ENCODE measurements at regions not wholly inside any gene's neighbourhood (a gene's known extent, or its start where the extent isn't known, plus 50 kb on each side); places are given as distances from the start of the nearest gene placed in this dataset.
A peak's percentile ranks its signal among the peaks of the same experiment; 100 is the strongest.

DNA sequence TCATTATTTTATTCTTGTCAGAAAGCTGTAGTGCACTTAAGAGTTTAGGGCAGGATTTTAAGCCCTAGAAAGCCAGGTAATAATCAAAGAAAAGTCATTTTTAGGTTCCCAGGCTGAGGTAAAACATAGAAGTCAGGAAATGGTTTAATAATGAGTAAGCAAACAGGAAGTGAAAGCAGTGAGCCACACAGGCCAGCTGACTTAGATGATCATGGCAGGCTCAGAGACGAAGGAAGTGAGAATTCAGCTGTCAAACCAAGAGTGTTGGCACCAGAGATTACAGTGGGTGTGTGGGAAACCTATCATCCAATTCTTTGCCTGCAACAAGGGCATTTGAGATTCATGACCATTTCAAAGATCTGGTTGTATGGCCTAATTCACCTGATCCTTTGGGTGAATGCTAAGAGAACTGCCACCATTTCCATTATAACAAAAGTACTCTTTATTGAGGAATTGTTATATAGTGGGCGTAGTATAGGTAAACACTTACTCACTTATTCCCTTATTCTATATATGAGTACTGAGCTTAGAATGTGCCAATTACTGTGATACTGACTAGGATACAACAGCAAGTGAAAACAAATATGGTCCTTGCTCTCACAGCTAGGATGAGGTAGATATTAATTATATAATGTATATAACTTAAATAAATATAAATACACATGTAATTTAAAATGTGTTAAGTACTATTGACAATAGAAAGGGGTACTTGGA, 103.7 kb upstream of the EDNRB start:
- 50% methylated on average over 2 of the region's 2 CpGs for whole genome bisulfite sequencing (ENCODE audit: insufficient coverage, low coverage, low lambda C conversion rate, missing lambda C conversion rate)
- intact Hi-C loops (cut with DNase I): no loop called here
- Histone ChIP-seq H3K27ac (no peak overlapping the region), H3K4me3 (no peak overlapping the region), H3K4me1 (no peaks in the 10 kb centered on the region), H3K9me3 (no peaks in the 10 kb centered on the region), H3K27me3 (no peaks in the 10 kb centered on the region), H3K36me3 (no peaks in the 10 kb centered on the region)
- DNase-seq: no peak
- no peak for TF ChIP-seq POLR2A (IDR thresholded peaks at IDR 0.05)
- TF ChIP-seq, protein P1, sequence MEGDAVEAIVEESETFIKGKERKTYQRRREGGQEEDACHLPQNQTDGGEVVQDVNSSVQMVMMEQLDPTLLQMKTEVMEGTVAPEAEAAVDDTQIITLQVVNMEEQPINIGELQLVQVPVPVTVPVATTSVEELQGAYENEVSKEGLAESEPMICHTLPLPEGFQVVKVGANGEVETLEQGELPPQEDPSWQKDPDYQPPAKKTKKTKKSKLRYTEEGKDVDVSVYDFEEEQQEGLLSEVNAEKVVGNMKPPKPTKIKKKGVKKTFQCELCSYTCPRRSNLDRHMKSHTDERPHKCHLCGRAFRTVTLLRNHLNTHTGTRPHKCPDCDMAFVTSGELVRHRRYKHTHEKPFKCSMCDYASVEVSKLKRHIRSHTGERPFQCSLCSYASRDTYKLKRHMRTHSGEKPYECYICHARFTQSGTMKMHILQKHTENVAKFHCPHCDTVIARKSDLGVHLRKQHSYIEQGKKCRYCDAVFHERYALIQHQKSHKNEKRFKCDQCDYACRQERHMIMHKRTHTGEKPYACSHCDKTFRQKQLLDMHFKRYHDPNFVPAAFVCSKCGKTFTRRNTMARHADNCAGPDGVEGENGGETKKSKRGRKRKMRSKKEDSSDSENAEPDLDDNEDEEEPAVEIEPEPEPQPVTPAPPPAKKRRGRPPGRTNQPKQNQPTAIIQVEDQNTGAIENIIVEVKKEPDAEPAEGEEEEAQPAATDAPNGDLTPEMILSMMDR (IDR thresholded peaks at IDR 0.05): no peak
- ATAC-seq: peak; percentile 60 to 80 (median 74)

DNA sequence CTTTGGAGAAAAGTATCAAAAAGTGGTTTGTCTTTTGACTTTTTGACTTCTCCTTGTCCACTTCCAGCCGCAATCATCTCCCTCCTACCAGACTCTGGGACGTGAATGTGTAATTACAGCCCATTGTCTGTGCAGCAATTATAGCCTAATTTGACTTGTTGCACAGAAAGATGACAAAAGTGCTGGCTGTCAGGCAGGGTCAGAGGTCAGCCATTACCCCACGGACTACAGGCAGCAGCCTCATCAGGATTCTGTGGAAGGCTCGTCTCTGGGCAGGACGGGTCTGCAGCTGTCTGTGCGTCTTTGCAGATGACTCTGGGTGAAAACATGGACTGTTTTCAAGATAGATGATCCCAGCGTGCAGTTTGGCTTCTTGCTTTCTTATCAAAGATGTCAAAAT, 102.2 kb upstream of the EDNRB start:
- no peaks in the 10 kb centered on the region for H3K9me3 ChIP-seq
- no peak for ATAC-seq
- DNase-seq: peak in 1 of 3 donors; percentile 48
- no peak overlapping the region for H3K27ac ChIP-seq
- no peak overlapping the region for H3K4me3 ChIP-seq
- no peaks in the 10 kb centered on the region for H3K36me3 ChIP-seq
- 30% methylated on average over 7 of the region's 7 CpGs for WGBS (ENCODE audit: insufficient coverage, low coverage, low lambda C conversion rate, missing lambda C conversion rate)
- H3K4me1 ChIP-seq: no peaks in the 10 kb centered on the region
- no peaks in the 10 kb centered on the region for H3K27me3 ChIP-seq
- TF ChIP-seq, protein P1 (IDR thresholded peaks at IDR 0.05): no peak
- TF ChIP-seq POLR2A (IDR thresholded peaks at IDR 0.05): no peak
- intact Hi-C loops (cut with DNase I): no loop called here

DNA sequence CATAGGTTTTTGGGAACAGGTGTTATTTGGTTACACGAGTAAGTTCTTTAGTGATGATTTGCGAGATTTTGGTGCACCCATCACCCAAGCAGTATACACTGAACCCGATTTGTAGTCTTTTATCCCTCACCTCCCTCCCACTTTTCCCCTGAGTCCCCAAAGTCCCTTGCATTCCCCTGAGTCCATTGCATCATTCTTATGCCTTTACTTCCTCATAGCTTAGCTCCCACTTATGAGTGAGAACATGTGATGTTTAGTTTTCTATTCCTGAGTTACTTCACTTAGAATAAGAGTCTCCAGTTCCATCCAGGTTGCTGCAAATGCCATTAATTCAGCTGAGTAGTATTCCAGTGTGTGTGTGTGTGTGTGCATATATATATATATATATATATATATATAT, 97.2 kb upstream of the EDNRB start:
- no peaks in the 10 kb centered on the region for H3K36me3 ChIP-seq
- DNase-seq: no peak
- no peak overlapping the region for H3K27ac ChIP-seq
- WGBS (ENCODE audit: insufficient coverage, low coverage, low lambda C conversion rate, missing lambda C conversion rate): 56% methylated on average over 3 of the region's 3 CpGs
- no peak for ATAC-seq
- no peak overlapping the region for H3K4me3 ChIP-seq
- H3K9me3 ChIP-seq: no peaks in the 10 kb centered on the region
- intact Hi-C loops (cut with DNase I): no loop called here
- H3K27me3 ChIP-seq: no peaks in the 10 kb centered on the region
- H3K4me1 ChIP-seq: no peaks in the 10 kb centered on the region
- TF ChIP-seq, protein P1 (IDR thresholded peaks at IDR 0.05): no peak
- no peak for TF ChIP-seq POLR2A (IDR thresholded peaks at IDR 0.05)

DNA sequence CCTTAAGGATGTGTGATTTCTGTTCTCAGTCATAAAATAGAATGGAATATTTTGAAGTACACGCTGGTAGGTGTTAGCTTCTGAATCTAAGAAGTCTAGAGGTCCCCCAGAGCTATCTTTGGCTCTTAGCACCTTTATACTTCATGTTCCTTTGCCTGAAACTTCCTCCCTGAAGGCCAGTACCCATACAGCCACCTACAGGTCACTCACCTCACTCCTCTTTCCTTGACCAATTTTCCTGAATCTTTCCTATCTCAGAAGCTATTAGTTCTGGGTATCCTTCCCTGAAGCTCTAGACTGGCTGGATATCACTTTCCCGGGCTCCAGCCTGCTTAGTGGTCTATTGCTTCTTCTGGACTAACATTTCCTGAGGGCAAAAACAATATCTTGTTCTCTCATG, 93.4 kb upstream of the EDNRB start:
- H3K36me3 ChIP-seq: no peaks in the 10 kb centered on the region
- H3K4me1 ChIP-seq: no peaks in the 10 kb centered on the region
- no peak for ATAC-seq
- TF ChIP-seq, protein P1 (IDR thresholded peaks at IDR 0.05): no peak
- TF ChIP-seq POLR2A (IDR thresholded peaks at IDR 0.05): no peak
- H3K27me3 ChIP-seq: no peaks in the 10 kb centered on the region
- intact Hi-C loops (cut with DNase I): no loop called here
- no peaks in the 10 kb centered on the region for H3K9me3 ChIP-seq
- no peak for DNase-seq
- no peak overlapping the region for H3K27ac ChIP-seq
- H3K4me3 ChIP-seq: no peak overlapping the region
- WGBS (ENCODE audit: insufficient coverage, low coverage, low lambda C conversion rate, missing lambda C conversion rate): 12% methylated on average over 2 of the region's 2 CpGs
